DND-41 (cell line): ENCODE measurements at regions not wholly inside any gene's neighbourhood (a gene's known extent, or its start where the extent isn't known, plus 50 kb on each side); places are given as distances from the start of the nearest gene placed in this dataset.

Experiments
- ATAC-seq: fragments of 200-7000 bp; cut with Tn5 transposase; 3 replicates; pipeline ENCODE4 v1.9.1; 2021; ENCODE audit warnings: low read depth; ENCODE audit not compliant: insufficient read depth
- DNase-seq: peaks from one replicate; pipeline ENCODE4 v3.0.0-alpha.2; 2020
- H2AFZ ChIP-seq: 2 replicates; pipeline ENCODE4 v1.6.0; 2012; ENCODE audit warnings: low read depth, low read length
- H3K27ac ChIP-seq: 2 replicates; pipeline ENCODE4 v1.5.1; 2012; ENCODE audit warnings: low read length, inconsistent platforms
- H3K27me3 ChIP-seq: fragments of 200-600 bp; sonication (generic); 2 replicates; pipeline ENCODE4 v1.6.0; 2012; ENCODE audit warnings: low read length, mild to moderate bottlenecking, inconsistent platforms; ENCODE audit not compliant: insufficient read depth, poor library complexity
- H3K36me3 ChIP-seq: 2 replicates; pipeline ENCODE4 v1.5.1; 2012; ENCODE audit warnings: low read length, inconsistent platforms; ENCODE audit not compliant: insufficient read depth
- H3K4me1 ChIP-seq: 2 replicates; pipeline ENCODE4 v1.5.1; 2012; ENCODE audit warnings: mild to moderate bottlenecking, low read length; ENCODE audit not compliant: insufficient read depth
- H3K4me2 ChIP-seq: 2 replicates; pipeline ENCODE4 v1.6.0; 2012; ENCODE audit warnings: mild to moderate bottlenecking, moderate library complexity, low read length, inconsistent platforms; ENCODE audit not compliant: insufficient read depth
- H3K4me3 ChIP-seq, 2 experiments: fragments of 200-600 bp in 1 of 2; shearing (Covaris generic) in 1 of 2; 2 replicates each; pipeline ENCODE4 v1.5.1; 2012 to 2016; ENCODE audit warnings: inconsistent platforms in 2 of 2, low read length in 2 of 2, mild to moderate bottlenecking in 2 of 2, low read depth in 1 of 2, moderate library complexity in 1 of 2
- H3K79me2 ChIP-seq: 2 replicates; pipeline ENCODE4 v1.6.0; 2012; ENCODE audit warnings: low read length, inconsistent platforms; ENCODE audit not compliant: insufficient read depth
- H3K9ac ChIP-seq: 2 replicates; pipeline ENCODE4 v1.6.0; 2012; ENCODE audit warnings: low read depth, mild to moderate bottlenecking, inconsistent platforms, low read length, moderate library complexity
- H3K9me3 ChIP-seq: 2 replicates; pipeline ENCODE4 v1.5.1; 2012; ENCODE audit warnings: low read length, moderate library complexity, mild to moderate bottlenecking, inconsistent platforms; ENCODE audit not compliant: insufficient read depth, severe bottlenecking
- H4K20me1 ChIP-seq: 2 replicates; pipeline ENCODE4 v1.6.0; 2012; ENCODE audit warnings: low read length; ENCODE audit not compliant: insufficient read depth
- EZH2 ChIP-seq: IDR thresholded peaks from 3 replicates; pipeline ENCODE4 v1.6.1; 2012; ENCODE audit warnings: borderline replicate concordance, low read depth, mild to moderate bottlenecking, moderate library complexity, low read length, inconsistent platforms; ENCODE audit not compliant: severe bottlenecking
- TF ChIP-seq, protein P1 (sequence below): IDR thresholded peaks from 2 replicates; pipeline ENCODE4 v1.5.1; 2012; ENCODE audit warnings: borderline replicate concordance, low read length, moderate library complexity, mild to moderate bottlenecking; ENCODE audit not compliant: poor library complexity, severe bottlenecking; ENCODE audit errors: extremely low read depth

DNA sequence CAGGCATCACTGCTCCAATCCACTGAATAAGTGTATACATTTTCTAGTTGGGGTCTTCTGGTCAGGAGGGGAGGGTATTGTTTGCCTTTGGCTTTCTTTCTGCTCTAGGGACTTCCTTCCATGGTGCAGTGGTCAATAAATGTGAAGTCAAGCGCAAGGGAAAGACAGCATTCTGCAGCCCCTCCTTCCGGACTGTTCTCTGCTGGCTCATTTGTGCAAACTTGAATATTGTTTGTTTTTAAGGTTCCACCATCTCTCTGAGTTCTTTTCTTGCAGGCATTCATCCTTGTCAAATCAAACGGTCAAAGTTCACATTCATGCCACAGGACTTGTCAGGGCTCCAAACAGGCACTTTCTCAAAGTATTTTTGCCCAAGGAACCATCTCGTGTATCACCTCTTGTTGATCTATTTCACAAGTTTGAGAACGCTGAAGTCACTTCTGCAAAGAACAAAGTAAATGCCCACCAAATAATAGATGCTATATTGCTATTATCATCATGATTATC is 205.6 kb upstream of the KAZN start:
- Histone ChIP-seq H3K9ac (no peak overlapping the region), H3K4me3 (no peak overlapping the region), H3K36me3 (no peaks in the 10 kb centered on the region), H3K79me2 (no peaks in the 10 kb centered on the region), H3K4me2 (no peak overlapping the region), H3K27me3 (no peaks in the 10 kb centered on the region), H4K20me1 (no peaks in the 10 kb centered on the region), H3K4me1 (peaks cover 16% of the 10 kb centered on the region), H2AFZ (no peak overlapping the region), H3K27ac (no peak overlapping the region), H3K9me3 (peaks cover 3% of the 10 kb centered on the region)
- ATAC-seq, result no peak
- DNase-seq, result no peak
- TF ChIP-seq, protein P1, sequence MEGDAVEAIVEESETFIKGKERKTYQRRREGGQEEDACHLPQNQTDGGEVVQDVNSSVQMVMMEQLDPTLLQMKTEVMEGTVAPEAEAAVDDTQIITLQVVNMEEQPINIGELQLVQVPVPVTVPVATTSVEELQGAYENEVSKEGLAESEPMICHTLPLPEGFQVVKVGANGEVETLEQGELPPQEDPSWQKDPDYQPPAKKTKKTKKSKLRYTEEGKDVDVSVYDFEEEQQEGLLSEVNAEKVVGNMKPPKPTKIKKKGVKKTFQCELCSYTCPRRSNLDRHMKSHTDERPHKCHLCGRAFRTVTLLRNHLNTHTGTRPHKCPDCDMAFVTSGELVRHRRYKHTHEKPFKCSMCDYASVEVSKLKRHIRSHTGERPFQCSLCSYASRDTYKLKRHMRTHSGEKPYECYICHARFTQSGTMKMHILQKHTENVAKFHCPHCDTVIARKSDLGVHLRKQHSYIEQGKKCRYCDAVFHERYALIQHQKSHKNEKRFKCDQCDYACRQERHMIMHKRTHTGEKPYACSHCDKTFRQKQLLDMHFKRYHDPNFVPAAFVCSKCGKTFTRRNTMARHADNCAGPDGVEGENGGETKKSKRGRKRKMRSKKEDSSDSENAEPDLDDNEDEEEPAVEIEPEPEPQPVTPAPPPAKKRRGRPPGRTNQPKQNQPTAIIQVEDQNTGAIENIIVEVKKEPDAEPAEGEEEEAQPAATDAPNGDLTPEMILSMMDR, result no peak
- no peak for TF ChIP-seq EZH2

DNA sequence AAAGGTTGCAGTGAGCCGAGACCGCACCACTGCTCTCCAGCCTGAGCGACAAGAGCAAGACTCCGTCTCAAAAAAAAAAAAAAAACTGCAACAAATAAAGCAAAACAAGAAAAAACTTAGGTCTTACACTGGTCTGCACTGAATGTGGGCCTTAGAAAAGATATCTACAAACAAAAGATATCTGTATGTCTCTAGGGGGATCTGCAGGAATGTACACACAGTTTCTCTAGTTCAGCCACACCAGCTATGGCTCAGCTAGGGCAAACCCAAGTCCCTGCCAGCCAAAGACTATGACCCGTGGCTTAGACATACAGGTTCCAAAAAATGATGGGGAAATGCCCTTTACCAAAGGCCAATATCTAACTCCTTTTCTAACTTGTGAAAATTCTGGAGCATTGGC is 202.4 kb upstream of the KAZN start:
- Histone ChIP-seq H3K79me2 (no peaks in the 10 kb centered on the region), H3K4me2 (no peak overlapping the region), H2AFZ (no peak overlapping the region), H3K27me3 (no peaks in the 10 kb centered on the region), H3K36me3 (no peaks in the 10 kb centered on the region), H3K4me3 (no peak overlapping the region), H3K9me3 (no peaks in the 10 kb centered on the region), H3K4me1 (peaks cover 5% of the 10 kb centered on the region), H3K27ac (no peak overlapping the region), H4K20me1 (no peaks in the 10 kb centered on the region), H3K9ac (no peak overlapping the region)
- DNase-seq, result no peak
- no peak for ATAC-seq
- TF ChIP-seq, protein P1, result no peak
- TF ChIP-seq EZH2, result no peak

DNA sequence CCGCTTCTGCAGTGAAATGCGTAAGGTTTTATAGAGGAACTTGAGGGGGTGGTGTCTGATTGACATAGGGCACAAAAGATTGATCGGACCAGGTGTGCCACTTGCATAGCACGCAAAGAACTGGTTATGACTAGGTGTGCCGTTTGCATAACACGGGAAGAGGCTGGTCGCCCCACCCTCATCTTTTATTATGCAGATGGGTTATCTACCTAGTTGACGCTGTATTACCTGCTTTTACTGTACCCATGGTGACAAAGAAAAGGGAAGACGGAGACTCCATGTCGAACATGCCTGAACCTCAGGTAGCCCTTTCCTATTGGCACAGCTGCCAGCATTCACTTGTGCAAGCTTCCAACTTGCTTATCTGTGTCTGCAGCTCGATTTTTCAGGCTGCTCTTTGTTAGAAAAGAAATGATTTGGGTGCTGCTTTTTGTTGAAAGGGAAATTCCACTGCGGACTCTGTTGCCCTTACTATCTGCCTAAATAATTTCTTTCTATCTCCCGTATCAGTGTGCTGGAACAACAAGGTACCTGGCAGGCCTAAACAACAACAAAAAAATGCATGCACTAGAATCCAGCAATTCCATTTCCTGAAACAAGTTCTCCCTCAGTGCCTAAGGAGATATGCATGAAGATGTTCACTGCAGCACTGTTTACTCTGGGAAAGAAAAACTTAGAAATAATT is 194.4 kb upstream of the KAZN start:
- no peak for TF ChIP-seq EZH2
- TF ChIP-seq, protein P1, result no peak
- Histone ChIP-seq H2AFZ (no peak overlapping the region), H3K4me2 (no peak overlapping the region), H3K27me3 (no peaks in the 10 kb centered on the region), H3K9ac (no peak overlapping the region), H3K9me3 (no peaks in the 10 kb centered on the region), H4K20me1 (no peaks in the 10 kb centered on the region), H3K27ac (no peak overlapping the region), H3K79me2 (no peaks in the 10 kb centered on the region), H3K4me3 (no peak overlapping the region), H3K4me1 (no peaks in the 10 kb centered on the region), H3K36me3 (no peaks in the 10 kb centered on the region)
- ATAC-seq (no peak), DNase-seq (no peak)
